SK-N-MC (cell line): ENCODE measurements at regions not wholly inside any gene's neighbourhood (a gene's known extent, or its start where the extent isn't known, plus 50 kb on each side); places are given as distances from the start of the nearest gene placed in this dataset.

Source experiments
- EZH2 ChIP-seq: fragments of 200-600 bp; sonication (generic); IDR thresholded peaks from one replicate; pipeline ENCODE4 v1.6.1; 2017; ENCODE audit warnings: antibody characterized with exemption
- POLR2AphosphoS5 ChIP-seq: IDR thresholded peaks from 2 replicates; pipeline ENCODE4 v1.6.1; 2012; ENCODE audit warnings: mild to moderate bottlenecking, low read depth, low read length, borderline replicate concordance

DNA sequence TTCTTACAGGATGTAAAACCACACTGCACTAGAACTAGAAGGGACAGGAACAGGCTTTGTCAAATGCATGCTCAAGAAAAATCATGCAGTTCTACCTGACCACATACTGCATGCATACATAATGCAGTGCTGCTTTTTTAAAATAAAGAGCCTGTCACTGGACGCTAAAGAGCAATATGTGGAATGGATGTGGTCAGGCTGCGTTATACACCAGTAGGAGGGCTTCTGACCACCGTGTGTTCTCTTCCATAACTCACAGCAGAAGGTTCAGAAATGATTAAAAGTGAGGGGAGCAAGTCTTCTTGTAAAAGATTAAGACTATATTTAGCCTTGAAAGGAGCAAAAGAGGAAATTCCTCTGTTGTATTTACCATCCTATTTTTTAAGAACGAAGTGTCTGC lies 392.0 kb downstream of the EMP1 start:
- TF ChIP-seq EZH2, result no peak
- no peak for TF ChIP-seq POLR2AphosphoS5
